A673 (cell line): ENCODE measurements at regions not wholly inside any gene's neighbourhood (a gene's known extent, or its start where the extent isn't known, plus 50 kb on each side); places are given as distances from the start of the nearest gene placed in this dataset.

Source experiments
- EZH2 ChIP-seq: fragments of 200-600 bp; sonication (generic); IDR thresholded peaks from 2 replicates; pipeline ENCODE4 v1.6.1; 2017; ENCODE audit warnings: borderline replicate concordance, low read depth, mild to moderate bottlenecking, mixed read lengths, antibody characterized with exemption, low read length; ENCODE audit not compliant: poor library complexity, severe bottlenecking
- TF ChIP-seq, protein P1 (sequence below): fragments of 300-800, 200-600 bp; sonication (generic); conservative IDR thresholded peaks from 2 replicates; pipeline ENCODE4 v1.5.1; 2017; ENCODE audit warnings: low read depth, mild to moderate bottlenecking, antibody characterized with exemption, low read length, moderate library complexity, mixed read lengths

DNA sequence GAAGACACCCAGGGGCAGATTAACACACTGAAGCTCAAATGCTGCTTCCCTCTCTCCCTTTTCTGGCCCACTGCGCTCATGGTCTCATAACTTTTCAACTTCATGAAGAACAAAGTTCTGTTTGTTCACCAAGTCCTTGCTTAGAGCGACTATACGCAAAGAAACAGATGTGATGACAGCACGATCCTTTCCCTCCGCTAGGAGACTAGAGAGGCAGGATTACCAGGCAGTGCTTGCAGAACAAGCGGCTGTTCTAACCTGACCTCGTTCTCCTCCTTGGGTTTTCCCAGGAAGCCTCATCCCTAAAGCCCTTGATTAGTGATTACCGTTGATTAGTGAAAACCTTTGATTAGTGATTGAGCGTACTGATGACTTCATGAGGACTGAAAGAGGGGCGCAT, 649.9 kb downstream of the IRX1 start:
- TF ChIP-seq, protein P1, sequence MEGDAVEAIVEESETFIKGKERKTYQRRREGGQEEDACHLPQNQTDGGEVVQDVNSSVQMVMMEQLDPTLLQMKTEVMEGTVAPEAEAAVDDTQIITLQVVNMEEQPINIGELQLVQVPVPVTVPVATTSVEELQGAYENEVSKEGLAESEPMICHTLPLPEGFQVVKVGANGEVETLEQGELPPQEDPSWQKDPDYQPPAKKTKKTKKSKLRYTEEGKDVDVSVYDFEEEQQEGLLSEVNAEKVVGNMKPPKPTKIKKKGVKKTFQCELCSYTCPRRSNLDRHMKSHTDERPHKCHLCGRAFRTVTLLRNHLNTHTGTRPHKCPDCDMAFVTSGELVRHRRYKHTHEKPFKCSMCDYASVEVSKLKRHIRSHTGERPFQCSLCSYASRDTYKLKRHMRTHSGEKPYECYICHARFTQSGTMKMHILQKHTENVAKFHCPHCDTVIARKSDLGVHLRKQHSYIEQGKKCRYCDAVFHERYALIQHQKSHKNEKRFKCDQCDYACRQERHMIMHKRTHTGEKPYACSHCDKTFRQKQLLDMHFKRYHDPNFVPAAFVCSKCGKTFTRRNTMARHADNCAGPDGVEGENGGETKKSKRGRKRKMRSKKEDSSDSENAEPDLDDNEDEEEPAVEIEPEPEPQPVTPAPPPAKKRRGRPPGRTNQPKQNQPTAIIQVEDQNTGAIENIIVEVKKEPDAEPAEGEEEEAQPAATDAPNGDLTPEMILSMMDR: no peak
- no peak for TF ChIP-seq EZH2
